ENCODE measurements at regions not wholly inside any gene's neighbourhood (a gene's known extent, or its start where the extent isn't known, plus 50 kb on each side); places are given as distances from the start of the nearest gene placed in this dataset.

GRCh38 chr5:118146824-118147223 is 841.5 kb downstream of the DTWD2 start:
- TF ChIP-seq CTCF (optimal IDR thresholded peaks at IDR 0.05 in 1 of 3, IDR thresholded peaks at IDR 0.05 in 1 of 3, conservative IDR thresholded peaks at IDR 0.05 in 1 of 3; ENCODE audit: extremely low read depth in 1 of 3, insufficient read depth in 2 of 3, low read length in 3 of 3), result no peak
- TF ChIP-seq EZH2 (IDR thresholded peaks at IDR 0.05; ENCODE audit: low read length), result no peak

Data from keratinocyte (primary cell).